GM18498 (cell line): ENCODE measurements at regions not wholly inside any gene's neighbourhood (a gene's known extent, or its start where the extent isn't known, plus 50 kb on each side); places are given as distances from the start of the nearest gene placed in this dataset.

Source experiments
- ATAC-seq: cut with Tn5 transposase; IDR thresholded peaks from one replicate; pipeline ENCODE4 v1.9.1; 2021; ENCODE audit warnings: mild to moderate bottlenecking, moderate library complexity; ENCODE audit not compliant: unreplicated experiment

GRCh38 chr2:16466133-16466820, 199.4 kb downstream of the CYRIA start:
- no peak for ATAC-seq

- ATAC-seq: no peak
These were observed 201.0 kb downstream of the CYRIA start for GRCh38 chr2:16464641-16465040.

GRCh38 chr2:16462958-16463357, 202.7 kb downstream of the CYRIA start:
- ATAC-seq: no peak

GRCh38 chr2:16461672-16462071, 204.0 kb downstream of the CYRIA start:
- no peak for ATAC-seq

- no peak for ATAC-seq
These were observed 206.0 kb downstream of the CYRIA start for GRCh38 chr2:16459606-16460005.

- ATAC-seq: no peak
These were observed 211.0 kb downstream of the CYRIA start for GRCh38 chr2:16454621-16455020.

- ATAC-seq: no peak
These were observed 213.5 kb downstream of the CYRIA start for GRCh38 chr2:16452123-16452522.

GRCh38 chr2:16446706-16447105, 218.9 kb downstream of the CYRIA start:
- no peak for ATAC-seq

GRCh38 chr2:16442971-16443370, 222.7 kb downstream of the CYRIA start:
- no peak for ATAC-seq

GRCh38 chr2:16441431-16441830, 224.2 kb downstream of the CYRIA start:
- no peak for ATAC-seq

GRCh38 chr2:16440898-16441297, 224.7 kb downstream of the CYRIA start:
- no peak for ATAC-seq

GRCh38 chr2:16438613-16439321, 226.9 kb downstream of the CYRIA start:
- no peak for ATAC-seq

- no peak for ATAC-seq
These were observed 228.4 kb downstream of the CYRIA start for GRCh38 chr2:16437189-16437588.

GRCh38 chr2:16434393-16434792, 231.2 kb downstream of the CYRIA start:
- ATAC-seq: no peak

GRCh38 chr2:16430846-16431245, 234.8 kb downstream of the CYRIA start:
- ATAC-seq: no peak

- ATAC-seq: no peak
These were observed 236.0 kb downstream of the CYRIA start for GRCh38 chr2:16429431-16430145.

GRCh38 chr2:16429002-16429401, 236.6 kb downstream of the CYRIA start:
- no peak for ATAC-seq

GRCh38 chr2:16425462-16426336, 239.9 kb downstream of the CYRIA start:
- no peak for ATAC-seq

- no peak for ATAC-seq
These were observed 245.2 kb downstream of the CYRIA start for GRCh38 chr2:16420421-16420820.

GRCh38 chr2:16417726-16418125, 247.9 kb downstream of the CYRIA start:
- no peak for ATAC-seq

GRCh38 chr2:16416651-16417050, 249.0 kb downstream of the CYRIA start:
- no peak for ATAC-seq
